IPS-NIHi7 (cell line): ENCODE measurements at regions not wholly inside any gene's neighbourhood (a gene's known extent, or its start where the extent isn't known, plus 50 kb on each side); places are given as distances from the start of the nearest gene placed in this dataset.

ENCODE experiments used
- DNase-seq: peaks from one replicate; pipeline ENCODE4 v3.0.0; 2012; ENCODE audit warnings: mixed read lengths; ENCODE audit errors: extremely low spot score

DNA sequence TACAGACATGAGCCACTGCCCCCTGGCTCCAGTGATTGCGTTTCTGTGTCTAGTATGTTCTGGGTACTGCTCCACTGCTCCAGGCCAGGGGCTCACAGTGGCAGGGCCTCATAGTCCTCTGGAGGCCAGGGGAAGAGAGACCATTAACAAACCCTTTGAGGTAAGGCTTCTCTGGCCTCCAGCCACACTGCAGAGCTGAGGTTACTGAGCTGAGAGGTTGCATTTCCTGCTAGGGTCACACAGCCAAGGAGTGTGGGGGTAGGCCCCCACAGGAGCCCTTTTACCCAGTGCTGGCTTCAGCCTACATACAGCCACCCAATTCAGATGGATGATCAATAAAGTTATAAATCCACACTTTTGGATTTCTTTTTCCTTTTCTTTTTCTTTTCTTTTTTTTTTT lies 50.4 kb upstream of the DLX4 start:
- no peak for DNase-seq
